Right lobe of liver (tissue), 4 donors: ENCODE measurements at regions not wholly inside any gene's neighbourhood (a gene's known extent, or its start where the extent isn't known, plus 50 kb on each side); places are given as distances from the start of the nearest gene placed in this dataset.

Experiments used
- POLR2A ChIP-seq: fragments of 450-650 bp; IDR thresholded peaks from one replicate; pipeline ENCODE4 v1.6.1; 2017; ENCODE audit warnings: antibody characterized with exemption, mild to moderate bottlenecking
- TF ChIP-seq, protein P1 (sequence below), 4 donors: fragments of 200-600 bp in 3 of 4; fragments of 450-650 bp in 1 of 4; IDR thresholded peaks; one replicate each; pipeline versions ENCODE4 v1.5.1 to v1.8.0; 2016 to 2022; ENCODE audit warnings: antibody characterized with exemption in 4 of 4, mild to moderate bottlenecking in 2 of 4
- donor health status: DM: no; HTN: no; CAD: no.
- donor health status: DM: no; HTN: no; CAD: no.
- donor health status: DM: no; HTN: yes; CAD: no.

DNA sequence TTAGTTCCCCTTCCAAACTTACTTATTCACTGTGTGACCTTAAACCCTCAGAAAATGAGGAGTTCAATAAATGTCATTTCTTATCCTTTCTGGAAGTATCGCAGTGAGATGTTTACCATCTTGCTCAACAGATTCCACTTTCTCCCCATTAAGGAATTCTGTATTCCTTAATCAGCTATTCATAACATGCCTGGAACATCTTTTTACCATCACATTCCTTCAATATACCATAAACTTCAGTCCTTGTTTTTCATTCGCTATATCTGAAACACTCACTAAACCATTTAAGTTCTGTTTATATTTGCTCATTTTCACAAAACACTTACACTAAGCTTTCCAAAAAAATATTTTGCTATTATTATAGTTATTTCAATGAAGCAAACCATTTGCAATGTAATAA, 1158.6 kb downstream of the CDH12 start:
- TF ChIP-seq, protein P1, sequence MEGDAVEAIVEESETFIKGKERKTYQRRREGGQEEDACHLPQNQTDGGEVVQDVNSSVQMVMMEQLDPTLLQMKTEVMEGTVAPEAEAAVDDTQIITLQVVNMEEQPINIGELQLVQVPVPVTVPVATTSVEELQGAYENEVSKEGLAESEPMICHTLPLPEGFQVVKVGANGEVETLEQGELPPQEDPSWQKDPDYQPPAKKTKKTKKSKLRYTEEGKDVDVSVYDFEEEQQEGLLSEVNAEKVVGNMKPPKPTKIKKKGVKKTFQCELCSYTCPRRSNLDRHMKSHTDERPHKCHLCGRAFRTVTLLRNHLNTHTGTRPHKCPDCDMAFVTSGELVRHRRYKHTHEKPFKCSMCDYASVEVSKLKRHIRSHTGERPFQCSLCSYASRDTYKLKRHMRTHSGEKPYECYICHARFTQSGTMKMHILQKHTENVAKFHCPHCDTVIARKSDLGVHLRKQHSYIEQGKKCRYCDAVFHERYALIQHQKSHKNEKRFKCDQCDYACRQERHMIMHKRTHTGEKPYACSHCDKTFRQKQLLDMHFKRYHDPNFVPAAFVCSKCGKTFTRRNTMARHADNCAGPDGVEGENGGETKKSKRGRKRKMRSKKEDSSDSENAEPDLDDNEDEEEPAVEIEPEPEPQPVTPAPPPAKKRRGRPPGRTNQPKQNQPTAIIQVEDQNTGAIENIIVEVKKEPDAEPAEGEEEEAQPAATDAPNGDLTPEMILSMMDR (IDR thresholded peaks at IDR 0.05): no peak
- TF ChIP-seq POLR2A: no peak
